CD4-positive, alpha-beta T cell treated with Interleukin-17A for 4 hours (primary cell): ENCODE measurements at regions not wholly inside any gene's neighbourhood (a gene's known extent, or its start where the extent isn't known, plus 50 kb on each side); places are given as distances from the start of the nearest gene placed in this dataset.
"Not testable (repeated sequence)": the region's sequence is repeated elsewhere in the genome, so short reads cannot be mapped to it uniquely, and the experiment has no call there.

Source experiments
- DNase-seq: peaks from one replicate; pipeline ENCODE4 v3.0.0-alpha.2; 2020; ENCODE audit warnings: mixed read lengths

DNA sequence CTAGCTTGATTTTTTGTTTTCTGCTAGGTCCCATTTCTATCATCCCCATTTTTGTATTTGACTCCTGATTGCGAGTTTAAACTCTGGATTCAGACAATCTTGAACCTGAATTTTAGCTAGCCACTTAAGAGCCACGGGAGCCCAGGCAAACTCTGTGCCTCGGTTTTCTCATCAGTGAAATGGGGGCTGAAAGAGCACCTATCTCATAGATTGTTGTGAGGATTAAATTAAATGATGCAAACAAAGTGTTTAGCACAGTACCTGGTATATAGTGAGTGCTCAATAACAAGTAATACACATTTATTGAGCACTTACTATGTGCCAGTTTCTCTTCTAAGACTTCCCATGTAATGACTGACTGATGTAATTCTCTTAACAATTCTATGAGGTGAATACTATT lies 158.1 kb upstream of the POU3F1 start:
- no peak for DNase-seq

DNA sequence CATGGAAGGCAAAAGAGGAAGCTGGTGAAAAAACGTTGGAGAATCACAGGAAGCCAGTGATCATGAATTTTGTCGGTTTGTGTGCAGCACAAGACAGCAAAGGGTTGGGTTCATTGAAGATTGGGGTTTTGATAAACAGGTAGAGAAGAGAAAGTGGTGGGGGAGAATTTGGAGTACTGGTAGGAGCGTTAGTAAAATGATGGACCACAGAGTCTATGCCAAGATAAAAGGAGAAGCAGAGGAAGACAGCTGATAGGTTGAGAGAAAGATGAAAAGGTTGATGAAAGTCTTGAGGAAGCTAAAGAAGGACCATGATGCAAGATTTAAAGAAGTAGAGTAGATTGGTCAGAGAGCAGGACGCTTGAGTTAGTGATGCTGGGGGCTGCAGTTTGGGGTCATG lies 156.8 kb upstream of the POU3F1 start:
- DNase-seq = no peak

DNA sequence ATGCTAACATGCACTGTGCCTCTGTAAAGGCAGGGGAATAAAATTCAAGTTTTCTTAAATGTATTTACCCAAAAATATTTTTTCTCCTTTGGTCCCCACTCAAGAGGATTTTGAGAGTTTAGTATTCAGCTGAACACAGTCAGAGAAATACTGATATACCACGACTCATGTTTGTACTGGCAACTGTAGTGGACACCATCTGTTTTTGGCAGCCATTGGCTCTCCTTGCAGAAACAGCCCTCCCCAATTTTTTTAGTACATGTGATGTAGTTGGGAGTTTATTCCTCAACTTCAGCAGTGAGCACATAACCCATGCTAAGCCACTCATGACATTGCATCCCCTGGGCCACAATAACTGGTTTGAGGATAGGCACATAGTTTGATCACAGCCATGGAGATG lies 154.8 kb upstream of the POU3F1 start:
- no peak for DNase-seq

DNA sequence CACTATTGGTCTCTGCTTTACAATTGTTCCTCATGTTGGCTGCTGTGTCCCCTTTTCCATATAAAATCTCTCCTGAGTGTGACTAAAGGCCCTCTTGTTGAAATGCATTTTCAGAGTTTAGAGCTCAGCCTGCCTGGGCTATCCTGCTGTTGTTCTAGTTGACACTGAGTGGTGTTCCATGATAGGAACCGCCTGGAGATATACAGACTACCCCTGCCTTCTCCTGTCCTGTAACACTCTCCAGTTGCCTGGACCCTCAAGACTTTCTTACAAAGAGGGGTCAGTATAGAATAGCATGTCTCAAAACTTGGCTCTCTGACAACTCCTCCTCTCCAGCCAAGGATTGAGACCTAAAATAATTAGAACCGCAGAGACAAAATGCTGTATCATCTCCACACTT lies 152.0 kb upstream of the POU3F1 start:
- DNase-seq = no peak

DNA sequence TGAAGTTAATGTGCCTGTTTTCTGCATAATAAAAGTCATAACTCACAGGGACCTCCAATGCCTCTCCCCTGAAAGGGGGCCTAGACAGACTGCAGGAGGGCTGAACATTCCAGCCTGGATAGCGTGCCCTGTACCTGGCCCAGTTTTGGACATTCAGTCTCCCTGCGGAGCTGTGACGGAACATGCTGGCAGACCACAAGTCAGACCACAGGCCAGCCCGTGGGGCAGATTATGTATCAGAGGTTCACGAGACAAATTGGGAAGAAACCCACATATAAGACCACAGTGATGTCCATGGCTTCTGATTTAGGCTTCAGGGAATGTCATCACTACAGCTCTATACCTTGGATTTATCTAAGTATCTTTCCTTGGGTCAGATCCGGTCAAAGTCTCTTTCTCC lies 151.5 kb upstream of the POU3F1 start:
- DNase-seq = no peak

DNA sequence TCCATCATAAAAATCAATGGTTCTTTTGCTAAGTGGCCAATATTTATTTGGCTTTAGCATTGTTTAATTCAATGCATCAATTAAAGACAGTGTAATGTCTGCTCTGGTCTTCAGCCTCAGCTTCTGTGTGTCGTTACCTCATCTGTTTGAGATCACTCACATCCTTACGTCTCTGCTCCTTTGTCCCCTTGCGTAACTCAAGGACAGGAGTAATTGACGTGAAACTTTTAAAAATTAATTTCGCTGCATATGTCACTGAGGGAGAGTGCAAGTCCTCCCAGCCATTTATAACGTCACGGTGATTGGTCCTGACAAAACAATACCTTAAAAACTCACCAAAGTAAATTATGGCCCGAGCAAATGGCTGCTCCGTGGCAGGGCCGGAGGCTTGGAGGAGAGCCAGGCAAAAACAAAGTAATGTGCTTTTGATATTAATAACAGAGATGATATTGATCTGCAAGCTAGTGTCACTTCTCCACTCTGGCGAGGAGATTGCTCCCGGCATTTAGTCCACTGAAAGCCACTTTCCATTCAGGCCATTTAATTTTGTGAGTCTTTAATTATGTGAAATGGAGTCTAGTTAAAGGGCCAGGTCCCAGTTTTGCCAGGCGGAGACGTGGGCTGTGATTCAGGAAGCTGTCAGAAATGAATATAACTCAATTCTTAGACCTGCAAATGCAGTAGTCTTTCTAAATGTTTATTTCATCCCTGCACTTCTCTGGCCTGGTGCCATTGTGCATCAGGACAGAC lies 150.9 kb upstream of the POU3F1 start:
- DNase-seq = no peak

DNA sequence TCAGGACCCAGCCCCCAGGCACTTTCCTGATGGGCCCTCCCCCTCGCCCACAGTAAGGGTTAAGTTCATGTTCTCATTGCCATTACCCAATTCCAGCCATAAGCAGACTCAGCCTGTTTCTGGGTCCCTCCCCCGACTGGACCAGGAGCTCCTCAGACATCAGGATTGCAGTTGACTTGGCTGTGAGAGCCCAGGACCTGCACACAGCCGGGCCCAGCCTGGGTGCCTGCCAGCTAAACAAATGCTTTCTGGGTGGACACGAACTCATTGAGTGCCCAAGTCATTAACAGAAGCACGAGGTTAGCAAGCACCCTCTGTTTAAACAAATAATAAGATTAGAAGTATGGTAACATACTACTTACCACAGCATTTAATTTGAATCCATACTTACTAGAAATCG lies 147.9 kb upstream of the POU3F1 start:
- no peak for DNase-seq

DNA sequence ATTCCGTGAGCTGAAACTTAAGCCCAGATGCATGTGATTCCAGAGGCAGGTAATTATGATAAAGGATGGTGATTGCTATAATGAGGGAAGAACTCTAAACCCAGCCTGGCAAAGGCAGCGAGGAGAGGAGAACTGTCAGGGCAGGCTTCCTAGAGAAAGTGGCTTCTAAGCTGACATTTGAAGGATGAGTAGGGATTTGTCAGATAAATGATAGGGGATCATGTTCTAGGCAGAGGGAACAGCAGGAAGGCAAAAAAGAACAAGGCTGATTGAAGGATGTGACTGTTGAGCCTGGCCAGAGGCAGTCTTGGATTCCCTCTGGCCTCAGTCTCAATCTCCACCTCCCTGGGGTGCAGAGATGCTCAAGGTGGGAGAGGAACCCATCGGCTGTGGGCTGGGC lies 146.4 kb upstream of the POU3F1 start:
- DNase-seq = no peak

DNA sequence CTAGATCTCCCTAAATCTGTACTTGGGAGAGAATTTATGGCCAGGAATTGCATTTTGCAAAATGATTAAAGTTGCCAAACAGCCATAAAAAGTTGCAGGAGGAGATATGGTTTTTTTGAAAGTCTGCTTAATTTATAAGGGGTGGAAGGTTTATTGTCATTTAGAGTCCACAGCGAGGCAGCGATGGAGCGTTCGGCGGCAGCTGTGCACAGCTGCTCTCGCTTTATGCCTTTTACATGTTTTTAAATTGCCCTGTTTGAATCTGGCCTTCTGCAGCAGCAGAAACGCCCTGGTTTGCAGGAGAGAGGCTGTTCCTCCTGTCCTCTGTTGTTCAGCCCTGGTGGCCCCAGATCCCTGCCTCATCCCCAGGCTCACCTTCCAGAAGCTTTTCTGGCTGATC lies 144.9 kb upstream of the POU3F1 start:
- no peak for DNase-seq

DNA sequence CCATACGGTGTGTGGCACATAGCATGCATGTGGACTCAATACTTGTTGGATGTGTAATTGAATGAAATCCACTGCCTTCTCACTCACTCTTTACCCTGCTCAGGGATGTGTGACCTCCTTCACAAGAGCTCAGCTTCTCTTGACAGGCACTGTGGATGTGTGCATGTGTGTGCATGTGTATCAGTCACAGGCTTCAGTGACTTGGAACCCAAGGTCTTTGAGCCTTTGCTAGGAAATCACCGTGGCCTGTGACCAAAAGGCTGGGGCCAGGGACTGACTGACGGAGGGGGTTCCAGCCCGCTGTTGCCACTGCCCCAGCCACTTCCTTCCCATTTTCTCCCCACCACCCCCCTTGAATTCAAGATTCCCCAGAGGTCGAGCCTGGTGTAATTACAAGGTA lies 144.4 kb upstream of the POU3F1 start:
- DNase-seq = no peak

DNA sequence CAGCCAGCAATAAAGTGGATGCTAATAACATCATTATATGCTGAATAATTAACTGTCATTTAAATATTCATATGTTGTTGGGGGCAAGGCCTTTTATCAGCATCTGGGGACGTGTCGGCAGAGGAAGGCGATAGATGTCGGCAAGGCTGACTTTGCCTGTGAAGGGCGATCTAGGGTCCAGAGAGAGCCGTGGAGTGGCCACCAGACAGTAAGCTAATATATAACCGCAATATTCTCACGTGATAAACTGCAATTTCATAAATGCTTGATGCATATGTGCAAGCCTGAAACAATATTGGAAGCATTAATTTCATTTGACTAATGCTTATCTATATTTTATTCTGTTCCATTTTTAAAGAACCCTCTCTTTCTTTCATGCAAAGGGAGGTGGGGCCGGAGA lies 141.0 kb upstream of the POU3F1 start:
- DNase-seq = no peak

DNA sequence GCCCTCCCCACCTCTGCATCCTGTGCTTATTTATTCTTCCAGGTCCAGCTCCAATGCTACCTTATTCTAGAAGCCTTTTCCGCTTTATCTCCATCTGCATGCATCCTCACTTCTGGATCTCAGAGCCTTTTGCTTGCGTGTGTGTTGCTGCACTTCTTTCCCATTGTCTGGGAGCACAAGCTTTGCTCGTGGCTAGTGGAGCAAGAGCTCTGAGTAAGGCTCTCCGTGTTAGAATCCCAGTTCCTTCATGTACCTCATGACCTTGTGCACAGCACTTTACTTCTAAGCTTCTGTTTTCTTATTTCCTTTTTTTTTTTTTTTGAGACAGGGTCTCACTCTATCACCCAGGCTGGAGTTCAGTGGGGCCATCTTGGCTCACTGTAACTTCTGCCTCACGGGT lies 140.0 kb upstream of the POU3F1 start:
- DNase-seq = no peak

DNA sequence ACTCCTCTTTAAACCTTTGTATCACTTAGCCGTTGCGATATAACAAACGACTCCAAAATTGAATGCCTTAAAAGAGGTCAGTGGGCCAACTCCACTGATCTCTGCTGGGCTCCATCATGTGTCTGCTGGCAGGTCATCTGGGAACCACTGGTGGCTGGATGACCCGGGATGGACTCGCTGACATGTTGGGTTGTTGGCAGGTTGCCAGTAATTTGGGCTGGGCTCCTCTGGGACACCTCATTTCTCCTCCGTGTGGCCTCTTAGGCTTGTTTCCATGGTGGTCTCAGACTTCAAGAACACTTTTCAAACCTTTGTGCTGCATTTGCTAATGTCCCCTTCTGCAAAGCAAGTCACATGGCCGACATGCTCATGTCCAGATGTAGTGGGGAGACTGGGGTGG lies 139.3 kb upstream of the POU3F1 start:
- no peak for DNase-seq

DNA sequence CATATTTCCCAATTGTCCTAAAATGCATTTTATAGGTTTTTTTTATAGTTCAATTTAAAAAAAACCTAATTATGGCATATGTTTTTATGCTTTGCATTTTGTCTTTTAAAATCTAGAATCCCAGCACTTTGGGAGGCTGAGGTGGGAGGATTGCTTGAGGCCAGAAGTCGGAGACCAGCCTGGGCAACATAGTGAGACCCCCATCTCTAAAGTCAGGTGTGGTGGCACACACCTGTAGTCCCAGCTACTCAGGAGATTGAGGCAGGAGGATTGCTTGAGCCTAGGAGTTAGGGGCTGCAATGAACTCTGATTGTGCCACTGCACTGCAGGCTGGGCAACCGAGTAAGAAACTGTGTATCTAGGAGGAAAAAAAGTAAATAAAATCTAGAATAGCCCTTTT lies 137.2 kb upstream of the POU3F1 start:
- DNase-seq = no peak

DNA sequence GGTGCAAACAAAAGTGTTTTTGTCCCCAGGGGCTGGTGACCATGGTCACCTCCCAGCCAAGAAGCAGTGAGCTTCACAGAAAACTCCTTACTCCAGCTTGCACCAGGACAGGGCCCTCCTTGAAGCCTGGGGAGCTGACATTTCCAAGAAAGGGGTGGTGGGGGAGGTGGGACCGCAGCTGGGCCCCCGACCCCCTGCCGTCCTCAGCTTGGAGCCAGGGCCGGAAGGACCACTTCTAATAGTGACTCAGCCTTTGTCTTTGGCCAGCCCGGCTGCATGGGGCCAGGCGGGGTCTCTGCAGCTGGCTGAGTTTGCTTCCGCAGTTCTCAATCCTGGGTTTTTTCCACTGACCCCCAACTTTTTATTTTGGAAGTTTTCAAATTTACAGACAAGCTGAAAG lies 136.5 kb upstream of the POU3F1 start:
- DNase-seq = no peak

DNA sequence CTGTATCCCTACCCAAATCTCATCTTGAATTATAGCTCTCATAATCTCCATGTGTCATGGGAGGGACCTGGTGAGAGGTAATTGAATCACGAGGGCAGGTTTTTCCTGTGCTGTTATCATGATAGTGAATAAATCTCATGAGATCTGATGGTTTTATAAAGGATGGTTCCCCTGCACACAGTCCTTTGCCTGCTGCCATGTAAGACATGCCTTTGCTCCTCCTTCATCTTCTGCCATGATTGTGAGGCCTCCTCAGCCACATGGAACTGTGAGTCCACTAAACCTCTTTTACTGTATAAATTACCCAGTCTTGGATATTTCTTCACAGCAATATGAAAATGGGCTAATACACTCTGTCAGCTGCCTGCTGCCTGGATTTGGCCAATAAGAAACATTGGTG lies 133.8 kb upstream of the POU3F1 start:
- DNase-seq = not testable (repeated sequence)

DNA sequence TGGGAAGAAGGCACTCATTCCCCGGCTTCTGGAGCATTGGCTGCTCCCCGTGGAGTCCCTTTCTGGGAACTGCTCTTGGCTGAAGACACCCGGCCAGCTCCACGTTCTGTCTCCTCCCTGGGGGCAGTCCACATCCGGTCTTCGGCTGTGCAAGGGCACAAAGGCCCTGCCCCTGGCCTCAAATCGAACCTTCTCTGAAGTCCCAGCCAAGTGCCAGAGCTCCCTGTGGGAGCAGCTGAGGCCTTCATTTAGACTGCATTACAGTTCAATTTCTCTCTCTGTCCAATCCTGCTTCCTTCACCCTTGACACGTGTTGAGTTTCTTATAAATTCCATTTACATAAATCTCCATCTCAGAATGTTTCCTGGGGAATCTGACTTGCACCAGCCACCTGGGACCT lies 132.9 kb upstream of the POU3F1 start:
- DNase-seq = no peak

DNA sequence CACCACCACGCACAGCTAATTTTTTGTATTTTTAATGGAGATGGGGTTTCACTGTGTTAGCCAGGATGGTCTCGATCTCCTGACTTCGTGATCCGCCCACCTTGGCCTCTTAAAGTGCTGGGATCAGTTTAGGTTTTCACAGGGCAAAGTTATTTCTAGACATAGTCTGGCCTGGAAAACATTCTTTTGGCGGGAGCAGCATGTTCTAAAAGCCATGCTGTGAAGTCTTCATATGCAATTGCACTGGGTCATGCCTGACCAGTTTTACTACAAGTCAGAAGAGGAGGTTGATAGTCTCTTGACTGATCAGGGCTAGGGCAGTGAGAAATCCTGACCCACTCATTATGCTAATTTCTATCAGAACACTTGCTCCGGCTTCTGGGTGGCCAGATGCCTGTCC lies 131.6 kb upstream of the POU3F1 start:
- DNase-seq = no peak

DNA sequence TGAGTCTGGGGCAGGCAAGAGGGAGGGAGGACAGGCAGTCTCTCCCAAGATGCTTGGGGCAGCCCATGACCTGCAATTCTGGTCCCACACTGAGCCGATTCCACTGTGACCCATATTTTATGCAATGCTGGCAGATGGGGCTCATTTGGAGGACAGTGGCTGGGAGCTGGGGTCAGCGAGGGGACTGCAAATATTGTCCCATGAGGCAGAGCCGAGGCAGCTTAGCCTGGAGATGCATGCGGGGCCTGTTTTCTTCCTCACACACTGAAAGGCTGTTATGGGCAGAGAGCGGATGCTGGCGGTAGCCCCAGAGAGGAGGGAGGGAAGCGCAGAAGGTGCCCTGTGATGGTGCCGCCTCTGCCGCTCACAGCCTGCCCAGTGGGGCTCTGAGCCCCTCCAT lies 128.5 kb upstream of the POU3F1 start:
- DNase-seq = no peak

DNA sequence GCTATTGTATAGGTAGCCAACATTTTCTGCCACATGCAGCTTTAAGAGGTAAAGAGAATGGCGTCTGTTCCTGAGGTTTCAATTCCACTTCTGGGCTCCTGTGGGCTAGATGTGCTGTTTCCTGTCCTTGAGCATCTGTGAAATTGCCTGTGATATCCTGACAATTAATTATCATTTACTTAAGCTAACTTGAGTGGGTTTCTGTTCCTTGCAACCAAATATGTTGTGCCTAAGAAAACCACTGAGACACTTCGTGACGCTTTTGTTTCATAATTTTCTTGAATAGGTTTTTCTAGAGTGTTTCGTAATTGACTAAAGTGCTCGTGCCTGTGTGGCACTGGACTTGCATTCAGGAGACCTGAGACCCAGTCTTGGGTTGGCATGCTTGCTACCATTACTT lies 127.3 kb upstream of the POU3F1 start:
- no peak for DNase-seq

DNA sequence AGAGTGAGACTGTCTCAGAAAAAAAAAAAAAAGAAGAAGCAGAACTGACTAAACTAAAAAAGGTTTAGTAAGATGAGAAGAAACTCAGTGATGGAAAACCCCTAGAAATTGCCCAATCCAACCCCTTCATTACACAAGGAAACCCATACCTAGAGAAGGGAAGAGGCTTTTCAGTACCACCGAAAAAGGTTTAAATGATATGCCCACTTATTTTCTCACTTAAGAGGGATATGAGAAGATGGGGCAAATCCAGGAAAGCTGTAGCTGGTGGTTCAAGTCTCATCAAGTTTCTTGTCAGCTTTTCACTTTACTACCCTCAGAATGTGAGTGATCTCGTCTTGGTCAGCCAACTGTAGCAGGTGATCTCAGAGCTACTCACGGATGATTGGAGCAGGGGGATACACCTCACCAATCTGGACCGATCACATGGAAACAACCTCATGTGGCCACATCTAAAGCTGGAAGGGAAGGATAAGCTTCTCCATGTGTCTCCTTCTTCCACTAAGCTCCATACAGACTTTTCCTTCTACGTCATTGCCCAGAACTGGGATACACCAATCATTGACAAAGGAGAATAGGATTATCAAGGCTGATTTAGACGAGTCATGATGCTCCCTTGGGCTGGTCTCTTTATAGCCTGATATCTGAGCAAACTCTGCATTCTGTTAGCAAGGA lies 126.7 kb upstream of the POU3F1 start:
- DNase-seq = no peak

DNA sequence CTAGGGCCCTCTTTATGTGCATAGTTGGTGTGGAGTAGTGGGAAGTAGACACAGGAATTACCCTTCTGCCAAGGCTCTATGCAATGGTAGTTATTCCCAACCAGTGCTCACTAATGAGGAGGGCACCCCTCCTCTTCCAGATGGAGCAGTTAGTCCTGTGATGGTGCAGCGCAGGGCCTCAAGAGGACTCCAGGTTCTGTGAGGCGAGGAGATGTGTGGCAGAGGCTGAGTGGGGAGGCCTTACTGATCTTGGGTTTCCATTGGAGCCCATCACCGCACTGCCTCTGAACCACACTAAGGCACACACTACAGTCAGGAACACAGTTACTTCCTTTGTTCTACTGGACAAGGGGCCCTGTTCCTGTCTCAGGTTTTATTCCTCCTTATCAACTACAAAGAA lies 122.5 kb upstream of the POU3F1 start:
- no peak for DNase-seq

DNA sequence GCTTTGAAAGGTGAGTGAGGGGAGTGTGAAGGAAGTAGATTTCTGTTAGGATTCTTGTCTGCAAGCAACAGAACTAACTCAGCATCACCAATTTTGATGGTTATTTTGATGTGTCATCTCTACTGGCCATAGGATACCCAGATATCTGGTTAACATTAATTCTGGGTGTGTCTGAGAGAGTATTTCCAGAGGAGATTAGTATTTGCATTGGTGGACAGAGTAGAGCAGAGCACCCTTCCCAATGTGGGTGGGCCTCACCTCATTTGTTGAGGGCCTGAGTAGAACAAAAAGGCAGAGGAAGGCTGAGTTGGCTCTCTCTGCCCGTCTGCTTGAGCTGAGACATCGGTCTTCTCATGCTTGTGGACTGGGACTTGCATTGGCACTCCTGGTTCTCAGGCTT lies 121.8 kb upstream of the POU3F1 start:
- DNase-seq = no peak

DNA sequence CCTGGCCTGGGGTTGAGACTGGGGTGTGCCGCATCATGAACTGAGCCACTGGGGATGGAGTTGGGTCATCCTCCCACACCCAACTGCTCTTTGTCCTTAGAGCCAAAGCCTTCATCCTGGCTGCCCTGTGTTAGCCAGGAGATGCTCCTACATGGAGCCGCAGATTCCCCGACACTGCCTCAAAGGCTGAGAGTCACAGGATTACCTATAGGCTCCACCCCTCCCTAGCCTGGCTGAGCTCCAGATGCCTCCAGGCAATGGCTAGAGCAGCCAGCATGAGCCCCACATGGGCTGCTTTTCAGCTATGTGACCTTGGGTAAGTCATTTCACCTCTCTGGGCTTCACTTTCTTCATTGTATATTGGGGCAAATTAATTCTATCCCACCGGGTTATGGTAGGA lies 119.9 kb upstream of the POU3F1 start:
- no peak for DNase-seq
